K562 (cell line): ENCODE measurements at regions not wholly inside any gene's neighbourhood (a gene's known extent, or its start where the extent isn't known, plus 50 kb on each side); places are given as distances from the start of the nearest gene placed in this dataset.

ENCODE experiments used
- ARNT ChIP-seq, 2 experiments: fragments of 450-650 bp; IDR thresholded peaks; 2 replicates each; pipeline ENCODE4 v1.6.1; 2016; ENCODE audit warnings: mild to moderate bottlenecking in 1 of 2
- CBFB ChIP-seq: sonication (generic); formaldehyde crosslinking; IDR thresholded peaks from 2 replicates; pipeline ENCODE4 v1.4.0; 2020; ENCODE audit warnings: mild to moderate bottlenecking, missing genetic modification reagents
- GATAD2B ChIP-seq: fragments of 450-650 bp; IDR thresholded peaks from 2 replicates; pipeline ENCODE4 v1.6.1; 2017; ENCODE audit warnings: mild to moderate bottlenecking, borderline replicate concordance
- GTF2B ChIP-seq: IDR thresholded peaks from 2 replicates; pipeline ENCODE4 v1.6.1; 2011; ENCODE audit not compliant: insufficient read length; ENCODE audit errors: extremely low read depth
- MTF1 ChIP-seq: fragments of 250-450 bp; sonication (Bioruptor Pico); IDR thresholded peaks from 2 replicates; pipeline ENCODE4 v1.9.0; 2021; ENCODE audit warnings: moderate library complexity, mild to moderate bottlenecking, inconsistent platforms, borderline replicate concordance
- TARDBP ChIP-seq: fragments of 450-650 bp; IDR thresholded peaks from 2 replicates; pipeline ENCODE4 v1.6.1; 2016
- TCF7L2 ChIP-seq: fragments of 150-350 bp; IDR thresholded peaks from 2 replicates; pipeline ENCODE4 v1.6.1; 2016; ENCODE audit warnings: low read depth, mild to moderate bottlenecking, low read length, moderate library complexity
- USF2 ChIP-seq: sonication (generic); formaldehyde crosslinking; IDR thresholded peaks from 2 replicates; pipeline ENCODE4 v1.5.0; 2020; ENCODE audit warnings: missing genetic modification reagents
- YY1 ChIP-seq, 3 experiments: IDR thresholded peaks; 2 replicates each; pipeline ENCODE4 v1.6.1; 2011; ENCODE audit warnings: low read length in 2 of 3, mild to moderate bottlenecking in 2 of 3, moderate library complexity in 2 of 3, borderline replicate concordance in 1 of 3, control low read depth in 1 of 3, low read depth in 1 of 3; ENCODE audit not compliant: insufficient read depth in 3 of 3, insufficient replicate concordance in 2 of 3, control insufficient read depth in 1 of 3, insufficient read length in 1 of 3; ENCODE audit errors: extremely low read depth in 1 of 3
- ZNF717 ChIP-seq: fragments of 250-450 bp; sonication (Bioruptor Pico); IDR thresholded peaks from 2 replicates; pipeline ENCODE4 v1.5.0; 2021
- TF ChIP-seq, protein P1 (sequence below): fragments of 250-450 bp; sonication (Bioruptor Pico); IDR thresholded peaks from 2 replicates; pipeline ENCODE4 v1.5.0; 2020; ENCODE audit warnings: mild to moderate bottlenecking, borderline replicate concordance

DNA sequence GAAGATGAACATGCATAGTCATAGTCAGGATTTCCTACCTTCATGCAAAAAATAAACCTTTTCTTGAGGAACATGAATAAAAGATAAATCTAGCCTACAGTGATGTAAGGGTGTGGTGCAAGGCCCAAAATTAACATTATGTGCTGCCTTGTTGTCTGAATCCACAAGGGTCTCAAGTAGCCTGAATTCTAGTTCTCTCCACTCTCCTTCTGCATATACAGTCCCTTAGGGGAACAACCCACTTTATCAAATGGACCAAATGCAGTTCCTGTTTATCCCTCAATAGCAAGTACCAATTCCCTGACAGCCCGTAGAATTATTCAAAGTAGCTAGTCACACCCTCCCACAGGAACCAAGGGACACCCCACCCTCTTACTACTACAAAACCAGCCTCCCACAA is 284.0 kb downstream of the ZIC4 start:
- no peak for TF ChIP-seq GTF2B
- no peak for TF ChIP-seq ARNT (IDR thresholded peaks at IDR 0.05)
- no peak for TF ChIP-seq USF2 (CRISPR knock-in tag)
- no peak for TF ChIP-seq CBFB (CRISPR knock-in tag)
- TF ChIP-seq, protein P1, sequence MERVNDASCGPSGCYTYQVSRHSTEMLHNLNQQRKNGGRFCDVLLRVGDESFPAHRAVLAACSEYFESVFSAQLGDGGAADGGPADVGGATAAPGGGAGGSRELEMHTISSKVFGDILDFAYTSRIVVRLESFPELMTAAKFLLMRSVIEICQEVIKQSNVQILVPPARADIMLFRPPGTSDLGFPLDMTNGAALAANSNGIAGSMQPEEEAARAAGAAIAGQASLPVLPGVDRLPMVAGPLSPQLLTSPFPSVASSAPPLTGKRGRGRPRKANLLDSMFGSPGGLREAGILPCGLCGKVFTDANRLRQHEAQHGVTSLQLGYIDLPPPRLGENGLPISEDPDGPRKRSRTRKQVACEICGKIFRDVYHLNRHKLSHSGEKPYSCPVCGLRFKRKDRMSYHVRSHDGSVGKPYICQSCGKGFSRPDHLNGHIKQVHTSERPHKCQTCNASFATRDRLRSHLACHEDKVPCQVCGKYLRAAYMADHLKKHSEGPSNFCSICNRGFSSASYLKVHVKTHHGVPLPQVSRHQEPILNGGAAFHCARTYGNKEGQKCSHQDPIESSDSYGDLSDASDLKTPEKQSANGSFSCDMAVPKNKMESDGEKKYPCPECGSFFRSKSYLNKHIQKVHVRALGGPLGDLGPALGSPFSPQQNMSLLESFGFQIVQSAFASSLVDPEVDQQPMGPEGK (CRISPR knock-in tag), result no peak
- TF ChIP-seq ZNF717 (CRISPR knock-in tag), result no peak
- TF ChIP-seq TCF7L2, result no peak
- no peak for TF ChIP-seq MTF1 (CRISPR knock-in tag)
- no peak for TF ChIP-seq YY1 (IDR thresholded peaks at IDR 0.05; ENCODE audit: borderline replicate concordance in 1 of 3, control insufficient read depth in 1 of 3, extremely low read depth in 1 of 3, insufficient read depth in 3 of 3, insufficient read length in 1 of 3, insufficient replicate concordance in 2 of 3, low read depth in 1 of 3, low read length in 2 of 3)
- TF ChIP-seq TARDBP, result no peak
- TF ChIP-seq GATAD2B, result no peak
